ENCODE measurements at regions not wholly inside any gene's neighbourhood (a gene's known extent, or its start where the extent isn't known, plus 50 kb on each side); places are given as distances from the start of the nearest gene placed in this dataset.
"Not testable (repeated sequence)": the region's sequence is repeated elsewhere in the genome, so short reads cannot be mapped to it uniquely, and the experiment has no call there.

- H3K27me3 Mint-ChIP-seq (ENCODE audit: low read depth); H3K27ac Mint-ChIP-seq; POLR2A ChIA-PET; DNase-seq (ENCODE audit: low spot score); CTCF ChIA-PET; H3K4me3 Mint-ChIP-seq; H3K4me1 Mint-ChIP-seq; ATAC-seq: not testable (repeated sequence)
- Mint-ChIP-seq H3K36me3 (peaks cover 28% of the 10 kb centered on the region), H3K9me3 (peaks cover 41% of the 10 kb centered on the region)
These were observed 325.0 kb downstream of the TRIM36 start for GRCh38 chr5:114844711-114845110.

- Mint-ChIP-seq H3K27ac (no peak overlapping the region), H3K27me3 (ENCODE audit: low read depth) (no peaks in the 10 kb centered on the region), H3K36me3 (peaks cover 12% of the 10 kb centered on the region), H3K4me3 (no peak overlapping the region), H3K4me1 (no peaks in the 10 kb centered on the region), H3K9me3 (peaks cover 11% of the 10 kb centered on the region)
- CTCF ChIA-PET = no interaction called here
- ATAC-seq = peak; percentile 91
- POLR2A ChIA-PET = no interaction called here
- peak; percentile 28 for DNase-seq (ENCODE audit: low spot score)
- no peak for TF ChIP-seq RELA (CRISPR knock-in tag; IDR thresholded peaks at IDR 0.05; ENCODE audit: borderline replicate concordance)
- no peak for TF ChIP-seq CDX4 (CRISPR knock-in tag; IDR thresholded peaks at IDR 0.05; ENCODE audit: borderline replicate concordance)
- TF ChIP-seq, protein P1, sequence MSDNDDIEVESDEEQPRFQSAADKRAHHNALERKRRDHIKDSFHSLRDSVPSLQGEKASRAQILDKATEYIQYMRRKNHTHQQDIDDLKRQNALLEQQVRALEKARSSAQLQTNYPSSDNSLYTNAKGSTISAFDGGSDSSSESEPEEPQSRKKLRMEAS (CRISPR knock-in tag; IDR thresholded peaks at IDR 0.05) = peak; percentile 35; the same call in 1 of the 2 replicates
These were observed 330.3 kb downstream of the TRIM36 start for GRCh38 chr5:114839360-114839759.

- no peak; the same call in 1 of the 2 replicates for ATAC-seq
- ChIA-PET CTCF (no interaction called here), POLR2A (no interaction called here)
- Mint-ChIP-seq H3K27me3 (ENCODE audit: low read depth) (no peaks in the 10 kb centered on the region), H3K9me3 (peaks cover 7% of the 10 kb centered on the region), H3K4me3 (no peak overlapping the region), H3K36me3 (peaks cover 8% of the 10 kb centered on the region), H3K27ac (no peak overlapping the region), H3K4me1 (no peaks in the 10 kb centered on the region)
- DNase-seq (ENCODE audit: low spot score) = no peak
- TF ChIP-seq ZNF281 (CRISPR knock-in tag; IDR thresholded peaks at IDR 0.05) = no peak
- TF ChIP-seq ZNF121 (CRISPR knock-in tag; IDR thresholded peaks at IDR 0.05) = no peak
- TF ChIP-seq FOXJ3 (CRISPR knock-in tag; IDR thresholded peaks at IDR 0.05; ENCODE audit: borderline replicate concordance) = no peak
- no peak for TF ChIP-seq ZNF671 (CRISPR knock-in tag; IDR thresholded peaks at IDR 0.05)
- TF ChIP-seq ZMAT4 (CRISPR knock-in tag; IDR thresholded peaks at IDR 0.05) = no peak
- TF ChIP-seq, protein P2, sequence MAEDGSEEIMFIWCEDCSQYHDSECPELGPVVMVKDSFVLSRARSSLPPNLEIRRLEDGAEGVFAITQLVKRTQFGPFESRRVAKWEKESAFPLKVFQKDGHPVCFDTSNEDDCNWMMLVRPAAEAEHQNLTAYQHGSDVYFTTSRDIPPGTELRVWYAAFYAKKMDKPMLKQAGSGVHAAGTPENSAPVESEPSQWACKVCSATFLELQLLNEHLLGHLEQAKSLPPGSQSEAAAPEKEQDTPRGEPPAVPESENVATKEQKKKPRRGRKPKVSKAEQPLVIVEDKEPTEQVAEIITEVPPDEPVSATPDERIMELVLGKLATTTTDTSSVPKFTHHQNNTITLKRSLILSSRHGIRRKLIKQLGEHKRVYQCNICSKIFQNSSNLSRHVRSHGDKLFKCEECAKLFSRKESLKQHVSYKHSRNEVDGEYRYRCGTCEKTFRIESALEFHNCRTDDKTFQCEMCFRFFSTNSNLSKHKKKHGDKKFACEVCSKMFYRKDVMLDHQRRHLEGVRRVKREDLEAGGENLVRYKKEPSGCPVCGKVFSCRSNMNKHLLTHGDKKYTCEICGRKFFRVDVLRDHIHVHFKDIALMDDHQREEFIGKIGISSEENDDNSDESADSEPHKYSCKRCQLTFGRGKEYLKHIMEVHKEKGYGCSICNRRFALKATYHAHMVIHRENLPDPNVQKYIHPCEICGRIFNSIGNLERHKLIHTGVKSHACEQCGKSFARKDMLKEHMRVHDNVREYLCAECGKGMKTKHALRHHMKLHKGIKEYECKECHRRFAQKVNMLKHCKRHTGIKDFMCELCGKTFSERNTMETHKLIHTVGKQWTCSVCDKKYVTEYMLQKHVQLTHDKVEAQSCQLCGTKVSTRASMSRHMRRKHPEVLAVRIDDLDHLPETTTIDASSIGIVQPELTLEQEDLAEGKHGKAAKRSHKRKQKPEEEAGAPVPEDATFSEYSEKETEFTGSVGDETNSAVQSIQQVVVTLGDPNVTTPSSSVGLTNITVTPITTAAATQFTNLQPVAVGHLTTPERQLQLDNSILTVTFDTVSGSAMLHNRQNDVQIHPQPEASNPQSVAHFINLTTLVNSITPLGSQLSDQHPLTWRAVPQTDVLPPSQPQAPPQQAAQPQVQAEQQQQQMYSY (CRISPR knock-in tag; IDR thresholded peaks at IDR 0.05) = no peak
- TF ChIP-seq, protein P3, sequence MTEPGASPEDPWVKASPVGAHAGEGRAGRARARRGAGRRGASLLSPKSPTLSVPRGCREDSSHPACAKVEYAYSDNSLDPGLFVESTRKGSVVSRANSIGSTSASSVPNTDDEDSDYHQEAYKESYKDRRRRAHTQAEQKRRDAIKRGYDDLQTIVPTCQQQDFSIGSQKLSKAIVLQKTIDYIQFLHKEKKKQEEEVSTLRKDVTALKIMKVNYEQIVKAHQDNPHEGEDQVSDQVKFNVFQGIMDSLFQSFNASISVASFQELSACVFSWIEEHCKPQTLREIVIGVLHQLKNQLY (CRISPR knock-in tag; IDR thresholded peaks at IDR 0.05) = no peak
- no peak for TF ChIP-seq NFE2L1 (CRISPR knock-in tag; IDR thresholded peaks at IDR 0.05)
- no peak for TF ChIP-seq PRRX2 (CRISPR knock-in tag; IDR thresholded peaks at IDR 0.05)
- TF ChIP-seq NFATC4 (CRISPR knock-in tag; IDR thresholded peaks at IDR 0.05) = no peak
- TF ChIP-seq ATF2 (CRISPR knock-in tag; IDR thresholded peaks at IDR 0.05; ENCODE audit: borderline replicate concordance, low read depth) = no peak
- TF ChIP-seq JAZF1 (CRISPR knock-in tag; IDR thresholded peaks at IDR 0.05) = no peak
- TF ChIP-seq CTCF (IDR thresholded peaks at IDR 0.05) = no peak
- no peak for TF ChIP-seq ZNF138 (CRISPR knock-in tag; conservative IDR thresholded peaks at IDR 0.05)
- no peak for TF ChIP-seq E2F1 (CRISPR knock-in tag; IDR thresholded peaks at IDR 0.05)
These were observed 330.8 kb downstream of the TRIM36 start for GRCh38 chr5:114838937-114839336.
